ENCODE measurements at regions not wholly inside any gene's neighbourhood (a gene's known extent, or its start where the extent isn't known, plus 50 kb on each side); places are given as distances from the start of the nearest gene placed in this dataset.
A peak's percentile ranks its signal among the peaks of the same experiment; 100 is the strongest.

DNA sequence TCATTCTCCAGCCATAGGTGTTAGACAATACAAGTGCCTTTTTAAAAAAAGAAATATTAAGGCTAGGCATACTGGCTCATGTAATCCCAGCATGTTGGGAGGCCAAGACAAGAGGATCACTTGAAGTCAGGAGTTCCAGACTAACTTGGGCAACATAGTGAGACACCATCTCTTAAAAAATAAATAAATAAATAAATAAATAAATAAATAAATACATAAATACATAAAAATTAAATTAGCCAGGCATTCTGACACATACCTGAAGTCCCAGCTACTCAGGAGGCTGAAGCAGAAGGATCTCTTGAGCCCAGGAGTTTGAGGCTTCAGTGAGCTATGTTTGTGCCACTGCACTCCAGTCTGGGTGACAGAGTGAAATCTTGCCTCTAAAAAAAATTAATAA lies 85.8 kb upstream of the ATP1B1 start:
- ATAC-seq (no peak), DNase-seq (no peak)
- Histone ChIP-seq H3K36me3 (ENCODE audit: control insufficient read depth in 2 of 3, insufficient read depth in 3 of 3, low read length in 3 of 3) (no peaks in the 10 kb centered on the region), H3K27ac (ENCODE audit: low read depth, low read length) (no peak overlapping the region), H3K27me3 (ENCODE audit: control insufficient read depth in 2 of 2, insufficient read depth in 2 of 2, low read length in 2 of 2) (no peaks in the 10 kb centered on the region), H3K9me3 (ENCODE audit: control insufficient read depth in 2 of 3, low read length in 3 of 3) (no peaks in the 10 kb centered on the region), H3K4me1 (ENCODE audit: control insufficient read depth in 2 of 2, insufficient read depth in 2 of 2, low read length in 2 of 2) (no peaks in the 10 kb centered on the region), H3K4me3 (ENCODE audit: low read length) (no peak overlapping the region)
- intact Hi-C loops (cut with micrococcal nuclease): no loop called here
- peaks cover 0 to 3% (median 0%) of the 10 kb centered on the region in 5 donors for H3K36me3 Mint-ChIP-seq
- peaks cover 0 to 14% (median 10%) of the 10 kb centered on the region in 7 donors for H3K4me1 Mint-ChIP-seq
- ChIA-PET CTCF (interaction anchor here (0.7 kb wide), 1 partner anchor 42 kb away, joined by 5 read pairs; no protein-coding TSS in a partner anchor), POLR2A (no interaction called here)
- peaks cover 0 to 4% (median 0%) of the 10 kb centered on the region in 11 donors for H3K9me3 Mint-ChIP-seq
- no peak overlapping the region for H3K27ac Mint-ChIP-seq
- peaks cover 0 to 15% (median 6%) of the 10 kb centered on the region in 5 donors for H3K27me3 Mint-ChIP-seq
- H3K4me3 Mint-ChIP-seq: no peak overlapping the region

DNA sequence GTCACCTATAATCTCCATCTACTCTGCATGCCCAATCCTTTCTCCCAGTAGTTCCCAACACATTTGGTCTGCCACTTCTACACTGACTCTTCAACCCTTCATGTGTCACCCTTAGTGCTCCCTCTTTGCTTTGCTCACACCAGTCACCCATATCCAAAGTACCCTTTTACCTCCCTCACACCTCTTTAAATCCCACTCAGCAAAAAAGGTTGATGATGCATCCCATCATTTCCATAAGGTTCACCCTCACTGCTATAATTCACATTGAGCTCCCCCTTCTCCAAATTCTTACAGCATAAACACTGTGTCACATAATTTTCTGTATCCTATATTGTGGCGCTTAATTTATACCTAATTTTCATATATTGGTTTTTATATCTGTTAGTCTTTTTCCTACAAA lies 83.8 kb upstream of the ATP1B1 start:
- H3K27me3 Mint-ChIP-seq: peaks cover 0 to 15% (median 6%) of the 10 kb centered on the region in 5 donors
- peak overlapping the region in 1 of 9 donors; percentile 4 for H3K27ac Mint-ChIP-seq
- H3K9me3 Mint-ChIP-seq: peaks cover 0 to 4% (median 0%) of the 10 kb centered on the region in 11 donors
- H3K27ac ChIP-seq (ENCODE audit: low read depth, low read length): no peak overlapping the region
- no peaks in the 10 kb centered on the region for H3K4me1 ChIP-seq (ENCODE audit: control insufficient read depth in 2 of 2, insufficient read depth in 2 of 2, low read length in 2 of 2)
- intact Hi-C loops (cut with micrococcal nuclease): no loop called here
- DNase-seq: no peak
- H3K9me3 ChIP-seq (ENCODE audit: control insufficient read depth in 2 of 3, low read length in 3 of 3): no peaks in the 10 kb centered on the region
- ATAC-seq: no peak
- no peaks in the 10 kb centered on the region for H3K36me3 ChIP-seq (ENCODE audit: control insufficient read depth in 2 of 3, insufficient read depth in 3 of 3, low read length in 3 of 3)
- no peaks in the 10 kb centered on the region for H3K27me3 ChIP-seq (ENCODE audit: control insufficient read depth in 2 of 2, insufficient read depth in 2 of 2, low read length in 2 of 2)
- POLR2A ChIA-PET: no interaction called here
- H3K4me3 Mint-ChIP-seq: no peak overlapping the region
- H3K36me3 Mint-ChIP-seq: peaks cover 0 to 3% (median 0%) of the 10 kb centered on the region in 5 donors
- CTCF ChIA-PET: no interaction called here
- H3K4me1 Mint-ChIP-seq: peaks cover 0 to 14% (median 10%) of the 10 kb centered on the region in 7 donors
- H3K4me3 ChIP-seq (ENCODE audit: low read length): no peak overlapping the region

DNA sequence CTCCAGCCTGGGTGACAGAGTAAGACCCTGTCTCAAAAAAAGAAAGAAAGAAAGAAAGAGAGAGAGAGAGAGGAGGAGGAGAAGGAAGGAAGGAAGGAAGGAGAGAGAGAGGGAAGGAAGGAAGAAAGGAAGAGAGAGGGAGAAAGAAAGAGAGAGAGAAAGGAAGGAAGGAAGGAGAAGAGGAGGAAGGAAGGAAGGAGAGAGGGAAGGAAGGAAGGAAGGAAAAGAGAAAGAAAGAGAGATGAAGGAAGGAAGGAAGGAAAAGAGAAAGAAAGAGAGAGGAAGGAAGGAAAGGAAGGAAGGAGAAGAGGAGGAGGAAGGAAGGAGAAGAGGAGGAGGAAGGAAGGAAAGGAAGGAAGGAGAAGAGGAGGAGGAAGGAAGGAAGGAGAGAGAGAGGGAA lies 82.2 kb upstream of the ATP1B1 start:
- DNase-seq (no peak), ATAC-seq (no peak)
- Histone ChIP-seq H3K4me1 (ENCODE audit: control insufficient read depth in 2 of 2, insufficient read depth in 2 of 2, low read length in 2 of 2) (no peaks in the 10 kb centered on the region), H3K27ac (ENCODE audit: low read depth, low read length) (no peak overlapping the region), H3K27me3 (ENCODE audit: control insufficient read depth in 2 of 2, insufficient read depth in 2 of 2, low read length in 2 of 2) (no peaks in the 10 kb centered on the region), H3K4me3 (ENCODE audit: low read length) (no peak overlapping the region), H3K36me3 (ENCODE audit: control insufficient read depth in 2 of 3, insufficient read depth in 3 of 3, low read length in 3 of 3) (no peaks in the 10 kb centered on the region), H3K9me3 (ENCODE audit: control insufficient read depth in 2 of 3, low read length in 3 of 3) (no peaks in the 10 kb centered on the region)
- H3K36me3 Mint-ChIP-seq: peaks cover 0 to 3% (median 0%) of the 10 kb centered on the region in 5 donors
- H3K9me3 Mint-ChIP-seq: peaks cover 0 to 4% (median 0%) of the 10 kb centered on the region in 11 donors
- H3K27me3 Mint-ChIP-seq: peaks cover 0 to 15% (median 6%) of the 10 kb centered on the region in 5 donors
- POLR2A ChIA-PET: no interaction called here
- intact Hi-C loops (cut with micrococcal nuclease): no loop called here
- no peak overlapping the region for H3K4me3 Mint-ChIP-seq
- H3K27ac Mint-ChIP-seq: no peak overlapping the region
- CTCF ChIA-PET: no interaction called here
- no peaks in the 10 kb centered on the region for H3K4me1 Mint-ChIP-seq

DNA sequence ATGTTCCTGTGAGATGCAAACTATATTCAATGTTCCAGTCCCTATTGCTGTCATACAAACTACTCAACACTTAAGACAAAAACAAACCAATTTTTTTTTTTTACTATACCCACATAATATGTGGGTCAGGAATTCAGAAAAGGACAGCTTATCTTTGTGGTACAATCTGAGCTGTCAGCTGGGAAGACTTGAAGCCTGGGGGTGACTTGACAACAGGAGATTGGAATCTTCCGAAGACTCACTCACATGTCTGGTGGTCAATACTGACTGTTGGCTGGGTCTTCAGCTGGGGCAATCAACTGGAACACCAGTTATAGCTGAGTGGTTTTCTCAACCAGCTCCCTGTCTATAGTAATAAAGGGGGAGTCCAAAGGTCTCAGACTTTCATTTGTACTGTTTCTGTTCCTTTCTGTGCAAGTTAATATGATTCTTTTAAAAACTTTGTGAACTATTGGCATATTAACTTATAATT lies 81.7 kb upstream of the ATP1B1 start:
- peaks cover 0 to 3% (median 0%) of the 10 kb centered on the region in 5 donors for H3K36me3 Mint-ChIP-seq
- no peak overlapping the region for H3K4me3 Mint-ChIP-seq
- DNase-seq (no peak), ATAC-seq (no peak)
- peaks cover 0 to 4% (median 0%) of the 10 kb centered on the region in 11 donors for H3K9me3 Mint-ChIP-seq
- ChIA-PET CTCF (no interaction called here), POLR2A (no interaction called here)
- Histone ChIP-seq H3K27ac (ENCODE audit: low read depth, low read length) (no peak overlapping the region), H3K36me3 (ENCODE audit: control insufficient read depth in 2 of 3, insufficient read depth in 3 of 3, low read length in 3 of 3) (no peaks in the 10 kb centered on the region), H3K27me3 (ENCODE audit: control insufficient read depth in 2 of 2, insufficient read depth in 2 of 2, low read length in 2 of 2) (no peaks in the 10 kb centered on the region), H3K4me3 (ENCODE audit: low read length) (no peak overlapping the region), H3K9me3 (ENCODE audit: control insufficient read depth in 2 of 3, low read length in 3 of 3) (no peaks in the 10 kb centered on the region), H3K4me1 (ENCODE audit: control insufficient read depth in 2 of 2, insufficient read depth in 2 of 2, low read length in 2 of 2) (no peaks in the 10 kb centered on the region)
- H3K27ac Mint-ChIP-seq: no peak overlapping the region
- H3K27me3 Mint-ChIP-seq: peaks cover 0 to 13% (median 6%) of the 10 kb centered on the region in 5 donors
- intact Hi-C loops (cut with micrococcal nuclease): no loop called here
- H3K4me1 Mint-ChIP-seq: no peaks in the 10 kb centered on the region

DNA sequence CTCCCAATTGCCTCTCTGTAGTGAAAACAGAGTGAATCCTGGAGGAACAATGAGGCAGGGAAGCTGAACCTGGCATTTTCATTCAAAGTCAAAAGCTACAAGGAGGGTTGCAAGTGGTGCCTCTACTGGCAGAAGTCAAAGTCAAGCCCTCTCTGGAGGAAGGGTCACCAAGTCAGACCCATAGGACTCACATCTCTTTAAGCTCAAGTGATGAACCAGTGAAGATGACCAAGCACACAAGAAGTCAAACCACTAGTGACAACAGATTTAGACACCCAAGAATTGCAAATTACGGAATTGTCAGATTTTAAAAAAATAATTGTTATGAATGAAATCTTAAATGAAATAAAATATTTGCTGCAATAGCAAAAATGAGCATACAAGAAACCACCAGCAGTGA lies 81.1 kb upstream of the ATP1B1 start:
- no peaks in the 10 kb centered on the region for H3K4me1 ChIP-seq (ENCODE audit: control insufficient read depth in 2 of 2, insufficient read depth in 2 of 2, low read length in 2 of 2)
- ATAC-seq: no peak
- H3K4me1 Mint-ChIP-seq: no peaks in the 10 kb centered on the region
- H3K27me3 Mint-ChIP-seq: peaks cover 0 to 12% (median 6%) of the 10 kb centered on the region in 5 donors
- DNase-seq: no peak
- no peak overlapping the region for H3K4me3 Mint-ChIP-seq
- CTCF ChIA-PET: no interaction called here
- no peaks in the 10 kb centered on the region for H3K36me3 ChIP-seq (ENCODE audit: control insufficient read depth in 2 of 3, insufficient read depth in 3 of 3, low read length in 3 of 3)
- intact Hi-C loops (cut with micrococcal nuclease): no loop called here
- no peak overlapping the region for H3K27ac Mint-ChIP-seq
- no peak overlapping the region for H3K4me3 ChIP-seq (ENCODE audit: low read length)
- no peaks in the 10 kb centered on the region for H3K9me3 ChIP-seq (ENCODE audit: control insufficient read depth in 2 of 3, low read length in 3 of 3)
- POLR2A ChIA-PET: no interaction called here
- peaks cover 0 to 4% (median 0%) of the 10 kb centered on the region in 11 donors for H3K9me3 Mint-ChIP-seq
- no peak overlapping the region for H3K27ac ChIP-seq (ENCODE audit: low read depth, low read length)
- H3K27me3 ChIP-seq (ENCODE audit: control insufficient read depth in 2 of 2, insufficient read depth in 2 of 2, low read length in 2 of 2): no peaks in the 10 kb centered on the region
- peaks cover 0 to 3% (median 0%) of the 10 kb centered on the region in 5 donors for H3K36me3 Mint-ChIP-seq

DNA sequence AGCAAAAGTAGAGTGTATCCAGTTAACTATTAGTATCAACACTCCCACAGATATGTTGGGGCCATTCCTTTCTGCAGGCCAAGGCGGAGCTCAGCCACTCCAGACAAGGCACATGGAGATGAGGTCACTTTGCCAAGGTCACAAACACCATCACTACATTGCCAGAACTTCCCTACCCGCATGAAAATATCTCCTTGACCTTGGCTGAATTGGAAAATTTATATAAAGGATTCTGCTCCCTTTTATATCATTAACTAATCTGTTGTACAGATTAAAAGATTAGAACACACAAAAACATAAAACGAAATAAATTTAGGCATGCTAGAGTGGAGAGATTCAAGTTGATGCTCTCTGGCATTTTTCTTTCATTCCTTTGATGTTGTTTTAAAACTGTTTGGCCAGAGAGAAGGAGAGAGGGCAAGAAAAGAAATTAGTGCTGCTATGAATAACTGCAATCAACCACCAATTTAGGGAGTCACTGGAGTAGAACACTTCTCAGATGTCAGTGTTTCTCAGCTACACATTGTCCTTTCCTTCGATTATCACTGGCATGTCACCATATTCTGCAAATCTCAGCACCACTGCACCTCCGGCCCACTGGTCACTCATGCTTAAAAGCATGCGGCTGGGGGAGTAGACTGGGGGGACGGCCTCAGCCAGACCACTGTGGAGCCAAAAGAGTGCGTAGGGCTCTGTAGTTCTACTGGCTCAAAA lies 78.7 kb upstream of the ATP1B1 start:
- ChIA-PET POLR2A (no interaction called here), CTCF (no interaction called here)
- Mint-ChIP-seq H3K4me1 (no peaks in the 10 kb centered on the region), H3K9me3 (peaks cover 0 to 4% (median 0%) of the 10 kb centered on the region in 11 donors), H3K27me3 (peaks cover 0 to 4% (median 1%) of the 10 kb centered on the region in 5 donors), H3K27ac (no peak overlapping the region), H3K36me3 (peaks cover 0 to under 1% (median 0%) of the 10 kb centered on the region in 5 donors), H3K4me3 (no peak overlapping the region)
- no peak overlapping the region for H3K4me3 ChIP-seq (ENCODE audit: low read length)
- intact Hi-C loops (cut with micrococcal nuclease): no loop called here
- no peaks in the 10 kb centered on the region for H3K4me1 ChIP-seq (ENCODE audit: control insufficient read depth in 2 of 2, insufficient read depth in 2 of 2, low read length in 2 of 2)
- H3K36me3 ChIP-seq (ENCODE audit: control insufficient read depth in 2 of 3, insufficient read depth in 3 of 3, low read length in 3 of 3): no peaks in the 10 kb centered on the region
- no peak overlapping the region for H3K27ac ChIP-seq (ENCODE audit: low read depth, low read length)
- ATAC-seq (no peak), DNase-seq (no peak)
- no peaks in the 10 kb centered on the region for H3K9me3 ChIP-seq (ENCODE audit: control insufficient read depth in 2 of 3, low read length in 3 of 3)
- no peaks in the 10 kb centered on the region for H3K27me3 ChIP-seq (ENCODE audit: control insufficient read depth in 2 of 2, insufficient read depth in 2 of 2, low read length in 2 of 2)

Measured in naive thymus-derived CD4-positive, alpha-beta T cell (primary cell).